B cell (primary cell): ENCODE measurements at regions not wholly inside any gene's neighbourhood (a gene's known extent, or its start where the extent isn't known, plus 50 kb on each side); places are given as distances from the start of the nearest gene placed in this dataset.

Source experiments
- ATAC-seq: fragments of 200-7000 bp; cut with Tn5 transposase; one replicate; pipeline ENCODE4 v1.10.0; 2021; ENCODE audit warnings: low read depth, mild to moderate bottlenecking, moderate number of reproducible peaks, moderate library complexity
- CTCF ChIA-PET: fragments of 350-600 bp; sonication (Branson Sonifier 250); formaldehyde crosslinking; loops from one replicate; lab custom pipeline; 2021; ENCODE audit warnings: antibody characterized with exemption, inconsistent platforms; lab: Charles Lee
- POLR2A ChIA-PET: fragments of 350-600 bp; sonication (Branson Sonifier 250); formaldehyde crosslinking; loops from one replicate; lab custom pipeline; 2021; ENCODE audit warnings: antibody characterized with exemption; lab: Charles Lee
- DNase-seq: peaks from one replicate; pipeline ENCODE4 v3.0.0; 2013
- H2AFZ ChIP-seq: 2 replicates; pipeline ENCODE4 v1.6.1; 2012; ENCODE audit warnings: mild to moderate bottlenecking, low read depth, low read length; ENCODE audit not compliant: insufficient read depth, poor library complexity, severe bottlenecking
- H3K27ac ChIP-seq, 2 donors: 1 replicate in 1 of 2; 2 replicates in 1 of 2; pipeline ENCODE4 v1.5.1; 2012 to 2013; ENCODE audit warnings: low read length in 2 of 2, mild to moderate bottlenecking in 2 of 2, moderate library complexity in 1 of 2
- H3K27me3 ChIP-seq, 4 experiments: fragments of 200-600 bp in 1 of 4; sonication (generic) in 1 of 4; replicated peaks in 1 of 4; 1 replicate in 2 of 4; 2 replicates in 2 of 4; pipeline versions ENCODE4 v1.6.1 to v1.7.0; 2013 to 2016; ENCODE audit warnings: low read length in 3 of 4, mild to moderate bottlenecking in 2 of 4, mixed read lengths in 1 of 4, moderate library complexity in 1 of 4; ENCODE audit not compliant: insufficient read depth in 4 of 4, control insufficient read depth in 3 of 4; ENCODE audit errors: control extremely low read depth in 1 of 4
- H3K36me3 ChIP-seq, 2 experiments: replicated peaks in 1 of 2; 1 replicate in 1 of 2; 2 replicates in 1 of 2; pipeline versions ENCODE4 v1.6.1 to v1.7.1; 2013; ENCODE audit warnings: low read length in 1 of 2; ENCODE audit not compliant: insufficient read depth in 2 of 2, control insufficient read depth in 1 of 2; ENCODE audit errors: control extremely low read depth in 1 of 2, extremely low read depth in 1 of 2
- H3K4me1 ChIP-seq, 2 donors: fragments of 200-600 bp in 1 of 2; sonication (generic) in 1 of 2; 1 replicate in 1 of 2; 2 replicates in 1 of 2; pipeline versions ENCODE4 v1.5.1 to v1.6.1; 2013 to 2017; ENCODE audit warnings: low read length in 2 of 2; ENCODE audit not compliant: control insufficient read depth in 2 of 2, insufficient read depth in 2 of 2
- H3K4me2 ChIP-seq: replicated peaks from 2 replicates; pipeline ENCODE3; 2012; ENCODE audit warnings: mild to moderate bottlenecking, low read depth, low read length; ENCODE audit not compliant: poor library complexity, severe bottlenecking
- H3K4me3 ChIP-seq, 5 experiments: fragments of 200-600 bp in 1 of 5; sonication (generic) in 1 of 5; 1 replicate in 3 of 5; 2 replicates in 2 of 5; pipeline versions ENCODE4 v1.5.1 to v1.7.0; 2011 to 2016; ENCODE audit warnings: low read length in 4 of 5, mild to moderate bottlenecking in 4 of 5, low read depth in 2 of 5, control low read depth in 1 of 5, moderate library complexity in 1 of 5; ENCODE audit not compliant: insufficient read depth in 1 of 5; ENCODE audit errors: control extremely low read depth in 1 of 5, extremely low read depth in 1 of 5
- H3K79me2 ChIP-seq: fragments of 200-600 bp; sonication (generic); one replicate; pipeline ENCODE4 v1.6.0; 2016; ENCODE audit warnings: low read length; ENCODE audit not compliant: control insufficient read depth, insufficient read depth
- H3K9ac ChIP-seq: fragments of 200-600 bp; sonication (generic); 2 replicates; pipeline ENCODE4 v1.6.1; 2017; ENCODE audit warnings: mild to moderate bottlenecking, low read length, moderate library complexity
- H3K9me3 ChIP-seq, 3 donors: one replicate each; pipeline versions ENCODE4 v1.6.1 to v1.7.1; 2013; ENCODE audit warnings: low read length in 2 of 3; ENCODE audit not compliant: control insufficient read depth in 2 of 3, insufficient read depth in 1 of 3; ENCODE audit errors: control extremely low read depth in 1 of 3
- H4K20me1 ChIP-seq: 2 replicates; pipeline ENCODE4 v1.6.0; 2012; ENCODE audit warnings: mild to moderate bottlenecking, low read length; ENCODE audit not compliant: insufficient read depth, control insufficient read depth, poor library complexity, severe bottlenecking
- H3K27ac Mint-ChIP-seq: one replicate; pipeline ENCODE4 v1.8.0; 2021; ENCODE audit warnings: mixed read lengths
- H3K27me3 Mint-ChIP-seq: one replicate; pipeline ENCODE4 v1.8.0; 2021; ENCODE audit warnings: mixed read lengths
- H3K4me1 Mint-ChIP-seq: one replicate; pipeline ENCODE4 v1.8.0; 2021; ENCODE audit warnings: mixed read lengths
- H3K4me3 Mint-ChIP-seq: one replicate; pipeline ENCODE4 v1.8.0; 2021; ENCODE audit warnings: mixed read lengths
- H3K9me3 Mint-ChIP-seq: one replicate; pipeline ENCODE4 v1.8.0; 2022; ENCODE audit warnings: mixed read lengths; ENCODE audit not compliant: insufficient read depth
- EZH2 ChIP-seq: IDR thresholded peaks from 2 replicates; pipeline ENCODE4 v1.6.1; 2012; ENCODE audit warnings: borderline replicate concordance, low read depth, mild to moderate bottlenecking, moderate library complexity, low read length; ENCODE audit not compliant: insufficient read depth, poor library complexity, severe bottlenecking
- whole genome bisulfite sequencing: methylation state at CpG from one replicate; pipeline ENCODE4 v1.1.5; 2013; ENCODE audit warnings: missing lambda C conversion rate; ENCODE audit not compliant: insufficient coverage; 5-methylcytosine and 5-hydroxymethylcytosine counted together
- intact Hi-C: fragments of 100-400 bp; cut with micrococcal nuclease; formaldehyde crosslinking; loops from one replicate; pipeline ENCODE4 v1.10.0; 2022
- TF ChIP-seq, protein P1 (sequence below): fragments of 200-600 bp; IDR thresholded peaks from one replicate; pipeline ENCODE4 v1.8.0; 2022; ENCODE audit warnings: antibody characterized with exemption, mild to moderate bottlenecking

GRCh38 chr12:75592086-75592485, 80.7 kb upstream of the KRR1 start:
- Histone ChIP-seq H3K4me3 (no peak overlapping the region), H3K4me1 (no peaks in the 10 kb centered on the region), H3K79me2 (no peaks in the 10 kb centered on the region), H3K9ac (no peak overlapping the region), H3K27ac (no peak overlapping the region), H2AFZ (no peak overlapping the region), H4K20me1 (no peaks in the 10 kb centered on the region), H3K27me3 (no peaks in the 10 kb centered on the region), H3K36me3 (no peaks in the 10 kb centered on the region), H3K9me3 (no peaks in the 10 kb centered on the region), H3K4me2 (no peak overlapping the region)
- ChIA-PET POLR2A (no interaction called here), CTCF (no interaction called here)
- Mint-ChIP-seq H3K27me3 (peaks cover 21% of the 10 kb centered on the region), H3K4me3 (no peak overlapping the region), H3K27ac (no peak overlapping the region), H3K4me1 (no peaks in the 10 kb centered on the region), H3K9me3 (no peaks in the 10 kb centered on the region)
- TF ChIP-seq, protein P1, sequence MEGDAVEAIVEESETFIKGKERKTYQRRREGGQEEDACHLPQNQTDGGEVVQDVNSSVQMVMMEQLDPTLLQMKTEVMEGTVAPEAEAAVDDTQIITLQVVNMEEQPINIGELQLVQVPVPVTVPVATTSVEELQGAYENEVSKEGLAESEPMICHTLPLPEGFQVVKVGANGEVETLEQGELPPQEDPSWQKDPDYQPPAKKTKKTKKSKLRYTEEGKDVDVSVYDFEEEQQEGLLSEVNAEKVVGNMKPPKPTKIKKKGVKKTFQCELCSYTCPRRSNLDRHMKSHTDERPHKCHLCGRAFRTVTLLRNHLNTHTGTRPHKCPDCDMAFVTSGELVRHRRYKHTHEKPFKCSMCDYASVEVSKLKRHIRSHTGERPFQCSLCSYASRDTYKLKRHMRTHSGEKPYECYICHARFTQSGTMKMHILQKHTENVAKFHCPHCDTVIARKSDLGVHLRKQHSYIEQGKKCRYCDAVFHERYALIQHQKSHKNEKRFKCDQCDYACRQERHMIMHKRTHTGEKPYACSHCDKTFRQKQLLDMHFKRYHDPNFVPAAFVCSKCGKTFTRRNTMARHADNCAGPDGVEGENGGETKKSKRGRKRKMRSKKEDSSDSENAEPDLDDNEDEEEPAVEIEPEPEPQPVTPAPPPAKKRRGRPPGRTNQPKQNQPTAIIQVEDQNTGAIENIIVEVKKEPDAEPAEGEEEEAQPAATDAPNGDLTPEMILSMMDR: no peak
- TF ChIP-seq EZH2: no peak
- ATAC-seq (no peak), DNase-seq (no peak)
- 98% methylated on average over 5 of the region's 5 CpGs for WGBS
- intact Hi-C loops: no loop called here

DNA sequence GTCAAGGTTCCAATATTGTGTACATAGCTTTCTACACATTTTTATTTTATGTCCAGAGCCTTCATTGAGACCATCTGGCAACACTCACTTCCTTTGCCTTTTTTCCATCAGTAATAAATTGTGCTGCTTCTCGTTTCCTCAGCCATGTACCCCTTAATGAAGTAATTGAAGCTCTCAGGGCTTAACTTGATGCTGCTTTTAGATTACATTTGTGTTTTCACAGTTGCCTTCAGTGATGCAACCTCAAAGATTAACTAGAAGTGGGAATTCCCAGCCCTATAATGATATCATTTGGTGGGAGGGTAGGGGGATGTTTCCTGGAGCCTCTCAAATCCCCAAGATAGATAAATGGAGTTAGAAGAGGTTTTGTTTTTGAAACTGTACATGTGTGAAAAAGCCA, 80.2 kb upstream of the KRR1 start:
- no CpG with 5 or more reads among the region's 1 CpG for WGBS
- no peaks in the 10 kb centered on the region for H3K79me2 ChIP-seq
- H3K4me2 ChIP-seq: no peak overlapping the region
- DNase-seq (no peak), ATAC-seq (no peak)
- no peak for TF ChIP-seq EZH2
- TF ChIP-seq, protein P1: no peak
- no peak overlapping the region for H2AFZ ChIP-seq
- intact Hi-C loops: no loop called here
- Mint-ChIP-seq H3K4me3 (no peak overlapping the region), H3K27ac (no peak overlapping the region), H3K4me1 (no peaks in the 10 kb centered on the region), H3K9me3 (no peaks in the 10 kb centered on the region), H3K27me3 (peaks cover 24% of the 10 kb centered on the region)
- no peak overlapping the region for H3K4me3 ChIP-seq
- no peaks in the 10 kb centered on the region for H3K27me3 ChIP-seq
- H3K27ac ChIP-seq: no peak overlapping the region
- H3K9ac ChIP-seq: no peak overlapping the region
- H3K9me3 ChIP-seq: no peaks in the 10 kb centered on the region
- ChIA-PET CTCF (no interaction called here), POLR2A (no interaction called here)
- no peaks in the 10 kb centered on the region for H3K4me1 ChIP-seq
- no peaks in the 10 kb centered on the region for H3K36me3 ChIP-seq
- no peaks in the 10 kb centered on the region for H4K20me1 ChIP-seq
